H1 (cell line): ENCODE measurements at regions not wholly inside any gene's neighbourhood (a gene's known extent, or its start where the extent isn't known, plus 50 kb on each side); places are given as distances from the start of the nearest gene placed in this dataset.

Experiments
- CTCF ChIP-seq, 3 experiments: IDR thresholded peaks; 1 replicate in 2 of 3; 2 replicates in 1 of 3; pipeline versions ENCODE4 v1.5.1 to v1.6.1; 2011; ENCODE audit warnings: low read length in 3 of 3, mild to moderate bottlenecking in 3 of 3, inconsistent platforms in 2 of 3, low read depth in 1 of 3, moderate library complexity in 1 of 3; ENCODE audit not compliant: insufficient read depth in 1 of 3; ENCODE audit errors: control extremely low read depth in 1 of 3
- JUN ChIP-seq: IDR thresholded peaks from 2 replicates; pipeline ENCODE4 v1.6.1; 2011; ENCODE audit warnings: low read depth, mild to moderate bottlenecking, improper control_type of control experiment, low read length
- POLR2A ChIP-seq, 2 experiments: IDR thresholded peaks; 1 replicate in 1 of 2; 2 replicates in 1 of 2; pipeline ENCODE4 v1.6.1; 2011; ENCODE audit warnings: low read depth in 2 of 2, low read length in 2 of 2, mild to moderate bottlenecking in 2 of 2; ENCODE audit errors: control extremely low read depth in 1 of 2
- POLR2AphosphoS5 ChIP-seq: IDR thresholded peaks from 2 replicates; pipeline ENCODE4 v1.6.1; 2011; ENCODE audit warnings: low read depth, low read length
- POU5F1 ChIP-seq: IDR thresholded peaks from 2 replicates; pipeline ENCODE4 v1.6.1; 2011; ENCODE audit warnings: low read depth, mild to moderate bottlenecking, low read length, moderate library complexity
- RXRA ChIP-seq: IDR thresholded peaks from 2 replicates; pipeline ENCODE4 v1.6.1; 2011; ENCODE audit warnings: low read depth, mild to moderate bottlenecking, low read length, moderate library complexity; ENCODE audit not compliant: insufficient read depth
- SIN3A ChIP-seq, 2 experiments: IDR thresholded peaks in 1 of 2; conservative IDR thresholded peaks in 1 of 2; 2 replicates each; pipeline ENCODE4 v1.6.1; 2011 to 2012; ENCODE audit warnings: low read length in 2 of 2, improper control_type of control experiment in 1 of 2, low read depth in 1 of 2, mild to moderate bottlenecking in 1 of 2

DNA sequence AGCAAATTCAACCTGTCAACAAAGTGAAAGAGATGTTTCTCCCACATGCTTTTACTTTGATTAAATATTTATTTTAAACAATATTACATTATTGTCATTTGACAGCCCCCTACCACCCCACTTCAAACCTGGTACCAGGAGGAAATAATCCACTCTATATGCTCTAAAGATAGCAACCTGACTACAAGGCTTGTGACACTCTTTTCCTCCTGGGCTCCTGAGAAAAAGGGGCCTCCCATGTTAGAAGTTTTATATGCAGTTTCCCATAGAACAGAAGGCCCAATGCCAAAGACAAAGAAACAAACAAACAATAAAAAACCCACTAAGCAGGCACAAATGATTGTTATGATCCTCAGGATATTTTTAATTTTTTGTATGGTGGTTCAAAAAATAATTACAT, 73.6 kb downstream of the RPS29 start:
- TF ChIP-seq JUN (no peak), CTCF (IDR thresholded peaks at IDR 0.05; ENCODE audit: control extremely low read depth in 1 of 3, insufficient read depth in 1 of 3, low read depth in 1 of 3, low read length in 3 of 3) (no peak), POLR2AphosphoS5 (no peak), POU5F1 (no peak), SIN3A (conservative IDR thresholded peaks at IDR 0.05 in 1 of 2, IDR thresholded peaks at IDR 0.05 in 1 of 2; ENCODE audit: low read depth in 1 of 2, low read length in 2 of 2) (no peak), RXRA (no peak), POLR2A (IDR thresholded peaks at IDR 0.05; ENCODE audit: control extremely low read depth in 1 of 2, low read depth in 2 of 2, low read length in 2 of 2) (no peak)
